GM12878 (cell line): ENCODE measurements at regions not wholly inside any gene's neighbourhood (a gene's known extent, or its start where the extent isn't known, plus 50 kb on each side); places are given as distances from the start of the nearest gene placed in this dataset.

Experiments
- ATAC-seq: fragments of 200-7000 bp; cut with Tn5 transposase; 3 replicates; pipeline ENCODE4 v1.9.1; 2020; ENCODE audit warnings: mild to moderate bottlenecking, moderate library complexity
- BruUV-seq: library from RNA; stranded (reverse); fragments of 400-500 nt; replicated peaks from 2 replicates; lab custom pipeline; 2021; lab: Mats Ljungman, UMichigan
- CTCF ChIA-PET: fragments of 300-600 bp; sonication (Branson Sonifier 250); formaldehyde crosslinking; extraction: SDS; loops from one replicate; lab custom pipeline; 2021; ENCODE audit warnings: inconsistent platforms; lab: Yijun Ruan, JAX
- POLR2A ChIA-PET: fragments of 350-600 bp; formaldehyde crosslinking; extraction: SDS; loops from one replicate; lab custom pipeline; 2021; ENCODE audit warnings: inconsistent platforms; lab: Charles Lee
- RAD21 ChIA-PET: fragments of 300-600 bp; sonication (Branson Sonifier 250); formaldehyde crosslinking; loops from one replicate; lab custom pipeline; 2023; ENCODE audit warnings: antibody characterized with exemption; ENCODE audit not compliant: unreplicated experiment; lab: Charles Lee
- SMC1A ChIA-PET: fragments of 300-600 bp; sonication (Branson Sonifier 250); formaldehyde crosslinking; loops from one replicate; lab custom pipeline; 2023; ENCODE audit not compliant: unreplicated experiment, uncharacterized antibody; lab: Charles Lee
- DNase-seq: peaks from one replicate; pipeline ENCODE4 v3.0.0-alpha.2; 2011; ENCODE audit warnings: low read depth, low spot score
- FAIRE-seq: peaks from 3 replicates; lab custom pipeline; 2011; peaks lifted over from hg19 to GRCh38; lab: Jason Lieb, UNC
- H2AFZ ChIP-seq: 2 replicates; pipeline ENCODE4 v1.6.0; 2011; ENCODE audit warnings: low read depth, low read length, control low read depth; ENCODE audit not compliant: control insufficient read depth
- H3K27ac ChIP-seq: 2 replicates; pipeline ENCODE4 v1.5.1; 2011; ENCODE audit warnings: control low read depth; ENCODE audit not compliant: control insufficient read depth, insufficient read depth
- H3K27me3 ChIP-seq, 2 experiments: replicated peaks in 1 of 2; 2 replicates each; pipeline versions ENCODE4 v1.6.0 to v1.6.1; 2011; ENCODE audit warnings: low read length in 1 of 2; ENCODE audit not compliant: control insufficient read depth in 2 of 2, insufficient read depth in 2 of 2
- H3K36me3 ChIP-seq, 2 experiments: 2 replicates each; pipeline ENCODE4 v1.5.1; 2011; ENCODE audit warnings: low read length in 1 of 2; ENCODE audit not compliant: control insufficient read depth in 2 of 2, insufficient read depth in 2 of 2
- H3K4me1 ChIP-seq: 2 replicates; pipeline ENCODE4 v1.6.1; 2011; ENCODE audit warnings: mild to moderate bottlenecking, low read length, moderate library complexity, mixed read lengths; ENCODE audit not compliant: control insufficient read depth, insufficient read depth
- H3K4me2 ChIP-seq: 2 replicates; pipeline ENCODE4 v1.6.0; 2011; ENCODE audit warnings: control low read depth; ENCODE audit not compliant: control insufficient read depth, insufficient read depth
- H3K4me3 ChIP-seq: fragments of 200-600 bp; sonication (generic); 2 replicates; pipeline ENCODE4 v1.5.1; 2016
- H3K79me2 ChIP-seq: 2 replicates; pipeline ENCODE4 v1.6.0; 2011; ENCODE audit warnings: low read length; ENCODE audit not compliant: control insufficient read depth, insufficient read depth
- H3K9ac ChIP-seq: 2 replicates; pipeline ENCODE4 v1.8.0; 2011; ENCODE audit warnings: low read length, control low read depth, mixed read lengths; ENCODE audit not compliant: control insufficient read depth, insufficient read depth
- H3K9me3 ChIP-seq: replicated peaks from 3 replicates; pipeline ENCODE4 v1.5.1; 2011; ENCODE audit warnings: mild to moderate bottlenecking, low read length; ENCODE audit not compliant: control insufficient read depth, insufficient read depth
- H4K20me1 ChIP-seq: 2 replicates; pipeline ENCODE4 v1.6.0; 2011; ENCODE audit not compliant: control insufficient read depth, insufficient read depth
- CREM ChIP-seq: IDR thresholded peaks from 2 replicates; pipeline ENCODE4 v1.6.1; 2014; ENCODE audit warnings: antibody characterized with exemption, low read depth
- HSF1 ChIP-seq: fragments of 150-350 bp; IDR thresholded peaks from 2 replicates; pipeline ENCODE4 v1.6.1; 2014; ENCODE audit warnings: mild to moderate bottlenecking, low read depth, low read length
- IKZF2 ChIP-seq, 2 experiments: fragments of 450-650 bp; IDR thresholded peaks; 2 replicates each; pipeline ENCODE4 v1.6.1; 2017; ENCODE audit warnings: mild to moderate bottlenecking in 2 of 2, moderate library complexity in 2 of 2
- MEF2A ChIP-seq: IDR thresholded peaks from 2 replicates; pipeline ENCODE4 v1.6.1; 2011; ENCODE audit warnings: low read depth, mild to moderate bottlenecking, low read length, moderate library complexity; ENCODE audit not compliant: insufficient read depth
- NBN ChIP-seq: fragments of 450-650 bp; IDR thresholded peaks from 2 replicates; pipeline ENCODE4 v1.6.1; 2016
- PAX5 ChIP-seq: IDR thresholded peaks from 2 replicates; pipeline ENCODE4 v1.6.1; 2011; ENCODE audit warnings: low read depth, low read length, borderline replicate concordance
- RFX5 ChIP-seq: IDR thresholded peaks from 2 replicates; pipeline ENCODE4 v1.6.1; 2011; ENCODE audit warnings: low read depth, low read length, improper control_type of control experiment
- SMAD5 ChIP-seq: IDR thresholded peaks from 2 replicates; pipeline ENCODE4 v1.6.1; 2016; ENCODE audit warnings: antibody characterized with exemption, low read depth
- SRF ChIP-seq, 2 experiments: IDR thresholded peaks; 2 replicates each; pipeline ENCODE4 v1.6.1; 2011; ENCODE audit warnings: low read depth in 2 of 2, low read length in 2 of 2, mild to moderate bottlenecking in 1 of 2, moderate library complexity in 1 of 2
- TAF1 ChIP-seq: IDR thresholded peaks from 2 replicates; pipeline ENCODE4 v1.6.1; 2011; ENCODE audit warnings: mild to moderate bottlenecking, low read depth, low read length, borderline replicate concordance
- ZNF207 ChIP-seq: fragments of 450-650 bp; IDR thresholded peaks from 2 replicates; pipeline ENCODE4 v1.6.1; 2014; ENCODE audit warnings: antibody characterized with exemption, mild to moderate bottlenecking, borderline replicate concordance
- ZNF274 ChIP-seq: IDR thresholded peaks from one replicate; pipeline ENCODE4 v1.8.0; 2011; ENCODE audit not compliant: insufficient read length, insufficient read depth
- ZNF384 ChIP-seq: IDR thresholded peaks from 2 replicates; pipeline ENCODE4 v1.6.1; 2012; ENCODE audit warnings: low read depth, mild to moderate bottlenecking, low read length, improper control_type of control experiment, borderline replicate concordance
- WGBS: methylation state at CpG from one replicate; pipeline ENCODE4 v1.1.6; 2016; ENCODE audit warnings: low lambda C conversion rate; ENCODE audit not compliant: insufficient replicate concordance, insufficient coverage; ENCODE audit errors: missing lambda C conversion rate; 5-methylcytosine and 5-hydroxymethylcytosine counted together
- in situ Hi-C: fragments of 300-500 bp; cut with MboI; formaldehyde crosslinking; loops from 9 replicates; pipeline ENCODE4 v1.14.3; 2018; ENCODE audit warnings: mixed read lengths
- intact Hi-C: fragments of 100-400 bp; cut with micrococcal nuclease; formaldehyde crosslinking; loops from one replicate; pipeline ENCODE4 v1.14.2; 2022; ENCODE audit not compliant: unreplicated experiment
- TF ChIP-seq, protein P1 (sequence below): IDR thresholded peaks from 2 replicates; pipeline ENCODE4 v1.6.1; 2012; ENCODE audit warnings: improper control_type of control experiment, low read depth, low read length; ENCODE audit not compliant: insufficient replicate concordance

DNA sequence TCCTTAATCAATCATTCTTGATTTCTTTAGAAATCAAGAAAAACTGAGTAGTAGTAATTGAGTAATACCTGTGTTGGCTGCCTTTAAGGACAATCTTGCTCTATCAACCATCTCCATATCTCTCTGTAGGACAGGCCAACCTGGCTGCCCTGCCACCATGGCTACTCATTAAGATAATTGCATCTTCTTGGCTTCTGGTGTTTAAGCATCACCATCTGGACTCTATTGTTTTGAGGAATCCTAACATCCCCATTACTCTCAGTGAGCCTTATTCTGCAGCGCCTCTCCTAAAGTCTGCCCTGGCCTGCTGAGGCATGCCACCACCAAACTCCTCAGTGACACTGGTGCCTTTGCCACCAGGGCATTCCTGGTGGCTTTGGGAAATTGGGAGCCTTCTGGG is 442.6 kb upstream of the ZNF507 start:
- in situ Hi-C loops, result no loop called here
- ChIA-PET POLR2A (no interaction called here), SMC1A (no interaction called here), CTCF (no interaction called here), RAD21 (no interaction called here)
- intact Hi-C loops, result no loop called here
- Histone ChIP-seq H3K27me3 (no peaks in the 10 kb centered on the region), H3K9ac (no peak overlapping the region), H3K4me2 (no peak overlapping the region), H3K36me3 (no peaks in the 10 kb centered on the region), H4K20me1 (no peaks in the 10 kb centered on the region), H3K4me3 (no peak overlapping the region), H2AFZ (no peak overlapping the region), H3K9me3 (no peaks in the 10 kb centered on the region; the same call in 2 of the 3 replicates), H3K27ac (no peak overlapping the region), H3K4me1 (no peaks in the 10 kb centered on the region), H3K79me2 (no peaks in the 10 kb centered on the region)
- TF ChIP-seq ZNF207 (no peak), MEF2A (no peak), CREM (no peak), ZNF274 (no peak), ZNF384 (no peak), TAF1 (no peak), NBN (no peak), HSF1 (no peak)
- BruUV-seq, result no TSS peak
- FAIRE-seq (no peak), DNase-seq (no peak), ATAC-seq (no peak)
- WGBS, result 0% methylated on average over 1 of the region's 1 CpG

DNA sequence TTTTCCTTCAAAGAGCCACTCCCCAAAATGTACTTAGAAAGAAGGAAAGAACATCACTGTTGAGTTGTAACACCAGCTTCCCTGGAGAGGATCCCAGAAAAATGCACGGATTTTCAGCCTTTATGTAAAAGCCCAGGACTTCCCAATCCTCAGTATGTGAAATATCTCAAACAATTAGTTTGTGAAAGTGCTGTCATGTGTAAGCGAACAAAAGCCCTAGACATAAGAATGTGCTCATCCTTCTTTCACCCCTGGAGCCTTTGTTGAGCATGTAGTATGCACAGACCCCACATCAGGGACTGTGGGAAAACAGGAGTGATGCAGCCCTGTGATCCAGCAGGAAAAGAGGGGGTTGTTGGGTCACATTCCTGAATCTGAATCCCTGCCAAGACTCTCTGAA is 441.4 kb upstream of the ZNF507 start:
- ChIA-PET RAD21 (no interaction called here), CTCF (no interaction called here), POLR2A (no interaction called here), SMC1A (no interaction called here)
- H4K20me1 ChIP-seq, result no peaks in the 10 kb centered on the region
- intact Hi-C loops, result no loop called here
- no TSS peak for BruUV-seq
- H3K36me3 ChIP-seq, result no peaks in the 10 kb centered on the region
- WGBS, result 20% methylated on average over 2 of the region's 2 CpGs
- in situ Hi-C loops, result no loop called here
- H3K4me2 ChIP-seq, result no peak overlapping the region
- H3K79me2 ChIP-seq, result no peaks in the 10 kb centered on the region
- no peak overlapping the region for H3K9ac ChIP-seq
- no peaks in the 10 kb centered on the region; the same call in 2 of the 3 replicates for H3K9me3 ChIP-seq
- ATAC-seq (no peak), DNase-seq (no peak), FAIRE-seq (no peak)
- H3K4me1 ChIP-seq, result no peaks in the 10 kb centered on the region
- H3K27ac ChIP-seq, result no peak overlapping the region
- no peaks in the 10 kb centered on the region for H3K27me3 ChIP-seq
- H3K4me3 ChIP-seq, result no peak overlapping the region
- H2AFZ ChIP-seq, result no peak overlapping the region
- no peak for TF ChIP-seq PAX5
- no peak for TF ChIP-seq SRF (IDR thresholded peaks at IDR 0.05; ENCODE audit: low read depth in 2 of 2, low read length in 2 of 2)
- TF ChIP-seq RFX5, result no peak
- no peak for TF ChIP-seq SMAD5
- TF ChIP-seq, protein P1, sequence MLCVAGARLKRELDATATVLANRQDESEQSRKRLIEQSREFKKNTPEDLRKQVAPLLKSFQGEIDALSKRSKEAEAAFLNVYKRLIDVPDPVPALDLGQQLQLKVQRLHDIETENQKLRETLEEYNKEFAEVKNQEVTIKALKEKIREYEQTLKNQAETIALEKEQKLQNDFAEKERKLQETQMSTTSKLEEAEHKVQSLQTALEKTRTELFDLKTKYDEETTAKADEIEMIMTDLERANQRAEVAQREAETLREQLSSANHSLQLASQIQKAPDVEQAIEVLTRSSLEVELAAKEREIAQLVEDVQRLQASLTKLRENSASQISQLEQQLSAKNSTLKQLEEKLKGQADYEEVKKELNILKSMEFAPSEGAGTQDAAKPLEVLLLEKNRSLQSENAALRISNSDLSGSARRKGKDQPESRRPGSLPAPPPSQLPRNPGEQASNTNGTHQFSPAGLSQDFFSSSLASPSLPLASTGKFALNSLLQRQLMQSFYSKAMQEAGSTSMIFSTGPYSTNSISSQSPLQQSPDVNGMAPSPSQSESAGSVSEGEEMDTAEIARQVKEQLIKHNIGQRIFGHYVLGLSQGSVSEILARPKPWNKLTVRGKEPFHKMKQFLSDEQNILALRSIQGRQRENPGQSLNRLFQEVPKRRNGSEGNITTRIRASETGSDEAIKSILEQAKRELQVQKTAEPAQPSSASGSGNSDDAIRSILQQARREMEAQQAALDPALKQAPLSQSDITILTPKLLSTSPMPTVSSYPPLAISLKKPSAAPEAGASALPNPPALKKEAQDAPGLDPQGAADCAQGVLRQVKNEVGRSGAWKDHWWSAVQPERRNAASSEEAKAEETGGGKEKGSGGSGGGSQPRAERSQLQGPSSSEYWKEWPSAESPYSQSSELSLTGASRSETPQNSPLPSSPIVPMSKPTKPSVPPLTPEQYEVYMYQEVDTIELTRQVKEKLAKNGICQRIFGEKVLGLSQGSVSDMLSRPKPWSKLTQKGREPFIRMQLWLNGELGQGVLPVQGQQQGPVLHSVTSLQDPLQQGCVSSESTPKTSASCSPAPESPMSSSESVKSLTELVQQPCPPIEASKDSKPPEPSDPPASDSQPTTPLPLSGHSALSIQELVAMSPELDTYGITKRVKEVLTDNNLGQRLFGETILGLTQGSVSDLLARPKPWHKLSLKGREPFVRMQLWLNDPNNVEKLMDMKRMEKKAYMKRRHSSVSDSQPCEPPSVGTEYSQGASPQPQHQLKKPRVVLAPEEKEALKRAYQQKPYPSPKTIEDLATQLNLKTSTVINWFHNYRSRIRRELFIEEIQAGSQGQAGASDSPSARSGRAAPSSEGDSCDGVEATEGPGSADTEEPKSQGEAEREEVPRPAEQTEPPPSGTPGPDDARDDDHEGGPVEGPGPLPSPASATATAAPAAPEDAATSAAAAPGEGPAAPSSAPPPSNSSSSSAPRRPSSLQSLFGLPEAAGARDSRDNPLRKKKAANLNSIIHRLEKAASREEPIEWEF, result no peak
- TF ChIP-seq IKZF2 (IDR thresholded peaks at IDR 0.05), result no peak
